Activated CD4-positive, alpha-beta T cell treated with anti-CD3 and anti-CD28 coated beads, Interleukin-10, Interleukin-2, amounts not matched to agents 100 ng/mL and 50 ng/mL, durations not matched to agents 16 hours and 8 hours (primary cell): ENCODE measurements at regions not wholly inside any gene's neighbourhood (a gene's known extent, or its start where the extent isn't known, plus 50 kb on each side); places are given as distances from the start of the nearest gene placed in this dataset.

Experiments
- DNase-seq: peaks from one replicate; pipeline ENCODE4 v3.0.0-alpha.2; 2020

GRCh38 chr1:83769594-83770318 is 229.2 kb downstream of the TTLL7 start:
- no peak for DNase-seq

- no peak for DNase-seq
These were observed 229.9 kb downstream of the TTLL7 start for GRCh38 chr1:83769072-83769471.

- DNase-seq = no peak
These were observed 232.7 kb downstream of the TTLL7 start for GRCh38 chr1:83766241-83766691.

GRCh38 chr1:83765125-83765524 is 233.8 kb downstream of the TTLL7 start:
- no peak for DNase-seq

GRCh38 chr1:83764209-83764608 is 234.7 kb downstream of the TTLL7 start:
- DNase-seq = no peak

- no peak for DNase-seq
These were observed 235.4 kb downstream of the TTLL7 start for GRCh38 chr1:83763361-83764095.

GRCh38 chr1:83762416-83762815 is 236.5 kb downstream of the TTLL7 start:
- DNase-seq = no peak

GRCh38 chr1:83762039-83762365 is 236.9 kb downstream of the TTLL7 start:
- no peak for DNase-seq

- no peak for DNase-seq
These were observed 237.5 kb downstream of the TTLL7 start for GRCh38 chr1:83761167-83762038.

GRCh38 chr1:83760226-83761021 is 238.5 kb downstream of the TTLL7 start:
- DNase-seq = no peak

GRCh38 chr1:83756984-83757717 is 241.8 kb downstream of the TTLL7 start:
- no peak for DNase-seq

- DNase-seq = no peak
These were observed 247.3 kb downstream of the TTLL7 start for GRCh38 chr1:83751602-83752001.

- no peak for DNase-seq
These were observed 248.7 kb downstream of the TTLL7 start for GRCh38 chr1:83750201-83750600.

GRCh38 chr1:83747853-83748482 is 251.0 kb downstream of the TTLL7 start:
- no peak for DNase-seq

- no peak for DNase-seq
These were observed 252.7 kb downstream of the TTLL7 start for GRCh38 chr1:83746234-83746633.

- no peak for DNase-seq
These were observed 256.5 kb downstream of the TTLL7 start for GRCh38 chr1:83742446-83742845.

- DNase-seq = peak; percentile 4
These were observed 257.2 kb downstream of the TTLL7 start for GRCh38 chr1:83741770-83742169.

GRCh38 chr1:83741348-83741747 is 257.6 kb downstream of the TTLL7 start:
- no peak for DNase-seq

- DNase-seq = no peak
These were observed 263.4 kb downstream of the TTLL7 start for GRCh38 chr1:83735526-83735925.

- DNase-seq = no peak
These were observed 264.5 kb downstream of the TTLL7 start for GRCh38 chr1:83734420-83734819.

GRCh38 chr1:83725735-83726360 is 273.1 kb downstream of the TTLL7 start:
- no peak for DNase-seq
